IMR-90 (cell line): ENCODE measurements at regions not wholly inside any gene's neighbourhood (a gene's known extent, or its start where the extent isn't known, plus 50 kb on each side); places are given as distances from the start of the nearest gene placed in this dataset.

Source experiments
- ATAC-seq: fragments of 200-7000 bp; cut with Tn5 transposase; 2 replicates; pipeline ENCODE4 v1.9.1; 2020; ENCODE audit warnings: low read depth, mild to moderate bottlenecking, moderate library complexity
- BruUV-seq: library from RNA; stranded (reverse); fragments of 400-500 nt; replicated peaks from 2 replicates; lab custom pipeline; 2021; lab: Mats Ljungman, UMichigan
- CTCF ChIA-PET: fragments of 300-600 bp; formaldehyde crosslinking; extraction: SDS; loops from one replicate; lab custom pipeline; 2021; ENCODE audit warnings: antibody characterized with exemption; lab: Yijun Ruan, JAX
- POLR2A ChIA-PET: fragments of 300-600 bp; sonication (Branson Sonifier 250); formaldehyde crosslinking; loops from one replicate; lab custom pipeline; 2022; ENCODE audit warnings: antibody characterized with exemption; ENCODE audit not compliant: unreplicated experiment; lab: Charles Lee
- DNase-seq: peaks from one replicate; pipeline ENCODE4 v3.0.0; 2013
- H2AFZ ChIP-seq: replicated peaks from 2 replicates; pipeline ENCODE3; 2013; ENCODE audit warnings: low read length, mild to moderate bottlenecking; ENCODE audit not compliant: poor library complexity
- H2AK5ac ChIP-seq: 2 replicates; pipeline ENCODE4 v1.6.1; 2013; ENCODE audit warnings: low read depth, low read length, inconsistent platforms
- H2AK9ac ChIP-seq: replicated peaks from 2 replicates; pipeline ENCODE3; 2013; ENCODE audit warnings: mild to moderate bottlenecking, low read depth, low read length, moderate library complexity; ENCODE audit not compliant: poor library complexity
- H2BK120ac ChIP-seq: 2 replicates; pipeline ENCODE4 v1.6.1; 2013; ENCODE audit warnings: low read depth, low read length, inconsistent platforms
- H2BK15ac ChIP-seq: 3 replicates; pipeline ENCODE4 v1.6.1; 2013; ENCODE audit warnings: low read depth, low read length, inconsistent platforms
- H2BK20ac ChIP-seq: 2 replicates; pipeline ENCODE4 v1.6.1; 2013; ENCODE audit warnings: low read depth, mild to moderate bottlenecking, inconsistent platforms, low read length, moderate library complexity
- H2BK5ac ChIP-seq: 2 replicates; pipeline ENCODE4 v1.6.1; 2013; ENCODE audit warnings: mild to moderate bottlenecking, low read depth, low read length, inconsistent platforms; ENCODE audit not compliant: poor library complexity, severe bottlenecking
- H3K14ac ChIP-seq: replicated peaks from 2 replicates; pipeline ENCODE4 v1.6.1; 2013; ENCODE audit warnings: low read depth, low read length, inconsistent platforms
- H3K18ac ChIP-seq: 2 replicates; pipeline ENCODE4 v1.6.1; 2013; ENCODE audit warnings: low read depth, low read length, control low read depth
- H3K23ac ChIP-seq: 2 replicates; pipeline ENCODE4 v1.6.1; 2013; ENCODE audit warnings: low read depth, low read length, inconsistent platforms
- H3K27ac ChIP-seq: 2 replicates; pipeline ENCODE4 v1.5.1; 2013; ENCODE audit warnings: mild to moderate bottlenecking, control low read depth, low read length; ENCODE audit not compliant: insufficient read depth
- H3K27me3 ChIP-seq: 2 replicates; pipeline ENCODE4 v1.6.1; 2013; ENCODE audit warnings: low read length; ENCODE audit not compliant: control insufficient read depth, insufficient read depth
- H3K36me3 ChIP-seq: 2 replicates; pipeline ENCODE4 v1.6.1; 2013; ENCODE audit warnings: low read length, mixed read lengths; ENCODE audit not compliant: control insufficient read depth, insufficient read depth
- H3K4ac ChIP-seq: 2 replicates; pipeline ENCODE4 v1.6.1; 2013; ENCODE audit warnings: low read depth, low read length, inconsistent platforms
- H3K4me1 ChIP-seq: 2 replicates; pipeline ENCODE4 v1.6.1; 2013; ENCODE audit warnings: low read length, mixed read lengths; ENCODE audit not compliant: control insufficient read depth, insufficient read depth
- H3K4me2 ChIP-seq: 2 replicates; pipeline ENCODE4 v1.6.1; 2013; ENCODE audit warnings: low read depth, mild to moderate bottlenecking, control low read depth, low read length, moderate library complexity
- H3K4me3 ChIP-seq: 2 replicates; pipeline ENCODE4 v1.5.1; 2013; ENCODE audit warnings: low read depth, mild to moderate bottlenecking, control low read depth, low read length, moderate library complexity; ENCODE audit not compliant: insufficient read depth
- H3K56ac ChIP-seq: 2 replicates; pipeline ENCODE4 v1.6.1; 2013; ENCODE audit warnings: low read length, inconsistent platforms; ENCODE audit not compliant: insufficient read depth; ENCODE audit errors: extremely low read depth
- H3K79me1 ChIP-seq, 2 experiments: 2 replicates each; pipeline ENCODE4 v1.6.1; 2013; ENCODE audit warnings: low read length in 2 of 2, inconsistent platforms in 1 of 2, low read depth in 1 of 2
- H3K9ac ChIP-seq: 2 replicates; pipeline ENCODE4 v1.6.1; 2013; ENCODE audit warnings: low read depth, low read length, control low read depth
- H3K9me1 ChIP-seq: 2 replicates; pipeline ENCODE4 v1.6.1; 2013; ENCODE audit warnings: low read length, inconsistent platforms; ENCODE audit not compliant: insufficient read depth
- H3K9me3 ChIP-seq: 2 replicates; pipeline ENCODE4 v1.6.1; 2013; ENCODE audit warnings: low read length; ENCODE audit not compliant: control insufficient read depth, insufficient read depth
- H4K20me1 ChIP-seq: 2 replicates; pipeline ENCODE4 v1.6.1; 2013; ENCODE audit warnings: low read length, inconsistent platforms; ENCODE audit not compliant: insufficient read depth
- H4K5ac ChIP-seq: 2 replicates; pipeline ENCODE4 v1.6.1; 2013; ENCODE audit warnings: mild to moderate bottlenecking, low read depth, low read length, control low read depth
- H4K8ac ChIP-seq, 2 experiments: 2 replicates each; pipeline ENCODE4 v1.6.1; 2013; ENCODE audit warnings: low read depth in 2 of 2, low read length in 2 of 2, control low read depth in 1 of 2, inconsistent platforms in 1 of 2
- H4K91ac ChIP-seq: 2 replicates; pipeline ENCODE4 v1.6.1; 2013; ENCODE audit warnings: low read depth, low read length, inconsistent platforms; ENCODE audit not compliant: insufficient read depth
- BHLHE40 ChIP-seq: fragments of 150-350 bp; IDR thresholded peaks from 2 replicates; pipeline ENCODE4 v1.6.1; 2016; ENCODE audit warnings: mild to moderate bottlenecking, low read depth, low read length
- CEBPB ChIP-seq: IDR thresholded peaks from 2 replicates; pipeline ENCODE4 v1.6.1; 2012; ENCODE audit warnings: low read depth, low read length, improper control_type of control experiment
- CHD1 ChIP-seq: IDR thresholded peaks from 2 replicates; pipeline ENCODE4 v1.6.1; 2012; ENCODE audit warnings: low read depth, low read length, improper control_type of control experiment
- FOS ChIP-seq: fragments of 150-350 bp; IDR thresholded peaks from 2 replicates; pipeline ENCODE4 v1.6.1; 2016; ENCODE audit warnings: low read depth, low read length
- MAFK ChIP-seq: IDR thresholded peaks from 2 replicates; pipeline ENCODE4 v1.6.1; 2012; ENCODE audit warnings: low read depth, low read length, improper control_type of control experiment
- MAZ ChIP-seq: IDR thresholded peaks from 2 replicates; pipeline ENCODE4 v1.6.1; 2012; ENCODE audit warnings: low read depth, mild to moderate bottlenecking, low read length, improper control_type of control experiment, moderate library complexity, borderline replicate concordance
- MXI1 ChIP-seq: IDR thresholded peaks from 2 replicates; pipeline ENCODE4 v1.6.1; 2012; ENCODE audit warnings: low read depth, mild to moderate bottlenecking, low read length, moderate library complexity, borderline replicate concordance
- NFE2L2 ChIP-seq: fragments of 150-350 bp; IDR thresholded peaks from 2 replicates; pipeline ENCODE4 v1.6.1; 2016; ENCODE audit warnings: low read depth, mild to moderate bottlenecking, low read length
- RAD21 ChIP-seq: IDR thresholded peaks from 2 replicates; pipeline ENCODE4 v1.6.1; 2012; ENCODE audit warnings: low read length, improper control_type of control experiment
- RCOR1 ChIP-seq: IDR thresholded peaks from 2 replicates; pipeline ENCODE4 v1.6.1; 2012; ENCODE audit warnings: mild to moderate bottlenecking, low read length, improper control_type of control experiment; ENCODE audit not compliant: insufficient replicate concordance
- RFX5 ChIP-seq: IDR thresholded peaks from 2 replicates; pipeline ENCODE4 v1.8.0; 2012; ENCODE audit warnings: low read depth, mild to moderate bottlenecking, low read length, moderate library complexity
- SMC3 ChIP-seq: fragments of 150-350 bp; IDR thresholded peaks from 2 replicates; pipeline ENCODE4 v1.6.1; 2016; ENCODE audit warnings: low read depth, mild to moderate bottlenecking, antibody characterized with exemption, low read length, moderate library complexity
- WGBS, 2 experiments: methylation state at CpG; one replicate each; pipeline versions ENCODE4 v1.1.5 to v1.1.7; 2013; ENCODE audit warnings: missing lambda C conversion rate in 2 of 2; ENCODE audit not compliant: insufficient read length in 1 of 2; ENCODE audit errors: extremely low coverage in 2 of 2; 5-methylcytosine and 5-hydroxymethylcytosine counted together
- dilution Hi-C: fragments of 300-500 bp; cut with HindIII; formaldehyde crosslinking; loops from one replicate; pipeline ENCODE4 v1.14.3; 2018; ENCODE audit warnings: low sequenced_read_pairs; ENCODE audit not compliant: unreplicated experiment
- in situ Hi-C: fragments of 300-500 bp; cut with MboI; formaldehyde crosslinking; loops from 3 replicates; pipeline ENCODE4 v1.14.3; 2019; ENCODE audit warnings: low sequenced_read_pairs, inconsistent platforms, mixed read lengths
- intact Hi-C: fragments of 100-400 bp; cut with micrococcal nuclease; formaldehyde crosslinking; loops from 2 replicates; pipeline ENCODE4 v1.10.0; 2022
- TF ChIP-seq, protein P1 (sequence below): fragments of 150-350 bp; IDR thresholded peaks from 2 replicates; pipeline ENCODE4 v1.6.1; 2016; ENCODE audit warnings: low read depth, mild to moderate bottlenecking, low read length, moderate library complexity, borderline replicate concordance
- TF ChIP-seq, protein P2 (sequence below): conservative IDR thresholded peaks from 2 replicates; pipeline ENCODE4 v1.5.1; 2012; ENCODE audit warnings: mild to moderate bottlenecking, low read depth, low read length, improper control_type of control experiment

DNA sequence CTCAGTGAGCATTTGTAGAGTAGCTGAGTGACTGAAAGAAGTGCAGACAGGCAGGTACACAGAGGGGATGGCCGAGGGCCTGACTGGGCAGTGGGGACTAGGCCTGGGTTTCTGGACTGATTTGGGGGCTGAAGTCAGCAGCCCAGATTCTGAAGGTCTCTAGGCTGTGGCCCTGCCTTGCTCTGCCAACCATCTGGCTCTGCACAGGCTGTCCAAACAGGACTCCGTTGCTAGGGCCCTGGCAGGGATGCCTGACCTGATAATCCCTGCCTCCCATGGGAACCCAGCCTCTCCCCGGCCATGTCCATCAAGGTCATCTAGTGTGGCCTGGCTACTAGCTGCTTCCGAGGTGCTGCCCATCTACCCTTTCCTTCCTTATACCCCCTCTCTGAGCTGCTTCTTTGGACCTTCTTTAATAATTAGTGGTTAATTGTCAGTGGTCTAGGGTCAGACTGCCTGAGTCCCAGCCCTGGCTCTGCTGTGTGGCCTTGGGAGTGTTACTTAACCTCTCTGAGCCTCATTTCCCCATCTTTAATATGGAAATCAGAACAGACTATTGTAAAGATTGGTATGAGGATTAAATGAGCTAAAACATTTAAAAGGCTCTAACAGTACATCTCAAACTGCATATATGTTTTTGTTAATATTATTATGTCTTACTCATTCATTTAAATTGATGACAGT, 137.9 kb downstream of the VEGFA start:
- Histone ChIP-seq H2AK9ac (no peak overlapping the region), H2AK5ac (no peak overlapping the region), H3K36me3 (no peaks in the 10 kb centered on the region), H3K9me3 (no peaks in the 10 kb centered on the region), H3K23ac (no peak overlapping the region), H3K9ac (no peak overlapping the region), H4K20me1 (no peaks in the 10 kb centered on the region), H3K14ac (no peak overlapping the region), H2BK15ac (no peak overlapping the region), H3K4me3 (no peak overlapping the region), H3K4me2 (no peak overlapping the region), H3K27me3 (peaks cover 6% of the 10 kb centered on the region; the same call in 1 of the 2 replicates), H3K27ac (no peak overlapping the region), H2BK5ac (no peak overlapping the region), H4K5ac (no peak overlapping the region), H3K18ac (no peak overlapping the region), H2AFZ (no peak overlapping the region), H3K56ac (no peak overlapping the region), H3K9me1 (0 out of 2 replicates have a peak, but pooled peaks cover 2% of the 10 kb centered on the region), H4K91ac (no peak overlapping the region), H3K4me1 (peaks cover 13% of the 10 kb centered on the region), H4K8ac (no peak overlapping the region), H2BK120ac (no peak overlapping the region; the same call in 1 of the 2 replicates), H3K79me1 (no peaks in the 10 kb centered on the region), H2BK20ac (no peak overlapping the region), H3K4ac (no peak overlapping the region)
- WGBS, 2 experiments, result 40% methylated on average over 1 of the region's 4 CpGs; no CpG with 5 or more reads in 1 of the 2 experiments
- intact Hi-C loops (no loop called here), dilution Hi-C loops (no loop called here), in situ Hi-C loops (no loop called here)
- DNase-seq (no peak), ATAC-seq (no peak)
- ChIA-PET CTCF (no interaction called here), POLR2A (no interaction called here)
- no peak for TF ChIP-seq NFE2L2
- TF ChIP-seq MAZ, result no peak
- no peak for TF ChIP-seq RFX5
- no peak for TF ChIP-seq FOS
- no peak for TF ChIP-seq RCOR1
- no peak for TF ChIP-seq RAD21
- TF ChIP-seq CEBPB, result no peak
- TF ChIP-seq BHLHE40, result no peak
- TF ChIP-seq, protein P1, sequence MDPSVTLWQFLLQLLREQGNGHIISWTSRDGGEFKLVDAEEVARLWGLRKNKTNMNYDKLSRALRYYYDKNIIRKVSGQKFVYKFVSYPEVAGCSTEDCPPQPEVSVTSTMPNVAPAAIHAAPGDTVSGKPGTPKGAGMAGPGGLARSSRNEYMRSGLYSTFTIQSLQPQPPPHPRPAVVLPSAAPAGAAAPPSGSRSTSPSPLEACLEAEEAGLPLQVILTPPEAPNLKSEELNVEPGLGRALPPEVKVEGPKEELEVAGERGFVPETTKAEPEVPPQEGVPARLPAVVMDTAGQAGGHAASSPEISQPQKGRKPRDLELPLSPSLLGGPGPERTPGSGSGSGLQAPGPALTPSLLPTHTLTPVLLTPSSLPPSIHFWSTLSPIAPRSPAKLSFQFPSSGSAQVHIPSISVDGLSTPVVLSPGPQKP, result no peak
- no peak for TF ChIP-seq CHD1
- no peak for TF ChIP-seq MXI1
- TF ChIP-seq SMC3, result no peak
- TF ChIP-seq MAFK, result no peak
- TF ChIP-seq, protein P2, sequence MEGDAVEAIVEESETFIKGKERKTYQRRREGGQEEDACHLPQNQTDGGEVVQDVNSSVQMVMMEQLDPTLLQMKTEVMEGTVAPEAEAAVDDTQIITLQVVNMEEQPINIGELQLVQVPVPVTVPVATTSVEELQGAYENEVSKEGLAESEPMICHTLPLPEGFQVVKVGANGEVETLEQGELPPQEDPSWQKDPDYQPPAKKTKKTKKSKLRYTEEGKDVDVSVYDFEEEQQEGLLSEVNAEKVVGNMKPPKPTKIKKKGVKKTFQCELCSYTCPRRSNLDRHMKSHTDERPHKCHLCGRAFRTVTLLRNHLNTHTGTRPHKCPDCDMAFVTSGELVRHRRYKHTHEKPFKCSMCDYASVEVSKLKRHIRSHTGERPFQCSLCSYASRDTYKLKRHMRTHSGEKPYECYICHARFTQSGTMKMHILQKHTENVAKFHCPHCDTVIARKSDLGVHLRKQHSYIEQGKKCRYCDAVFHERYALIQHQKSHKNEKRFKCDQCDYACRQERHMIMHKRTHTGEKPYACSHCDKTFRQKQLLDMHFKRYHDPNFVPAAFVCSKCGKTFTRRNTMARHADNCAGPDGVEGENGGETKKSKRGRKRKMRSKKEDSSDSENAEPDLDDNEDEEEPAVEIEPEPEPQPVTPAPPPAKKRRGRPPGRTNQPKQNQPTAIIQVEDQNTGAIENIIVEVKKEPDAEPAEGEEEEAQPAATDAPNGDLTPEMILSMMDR, result no peak
- no TSS peak for BruUV-seq
